GM21367 (cell line): ENCODE measurements at regions not wholly inside any gene's neighbourhood (a gene's known extent, or its start where the extent isn't known, plus 50 kb on each side); places are given as distances from the start of the nearest gene placed in this dataset.
"Not testable (repeated sequence)": the region's sequence is repeated elsewhere in the genome, so short reads cannot be mapped to it uniquely, and the experiment has no call there.

Experiments used
- ATAC-seq: cut with Tn5 transposase; IDR thresholded peaks from one replicate; pipeline ENCODE4 v1.9.1; 2021; ENCODE audit not compliant: unreplicated experiment

DNA sequence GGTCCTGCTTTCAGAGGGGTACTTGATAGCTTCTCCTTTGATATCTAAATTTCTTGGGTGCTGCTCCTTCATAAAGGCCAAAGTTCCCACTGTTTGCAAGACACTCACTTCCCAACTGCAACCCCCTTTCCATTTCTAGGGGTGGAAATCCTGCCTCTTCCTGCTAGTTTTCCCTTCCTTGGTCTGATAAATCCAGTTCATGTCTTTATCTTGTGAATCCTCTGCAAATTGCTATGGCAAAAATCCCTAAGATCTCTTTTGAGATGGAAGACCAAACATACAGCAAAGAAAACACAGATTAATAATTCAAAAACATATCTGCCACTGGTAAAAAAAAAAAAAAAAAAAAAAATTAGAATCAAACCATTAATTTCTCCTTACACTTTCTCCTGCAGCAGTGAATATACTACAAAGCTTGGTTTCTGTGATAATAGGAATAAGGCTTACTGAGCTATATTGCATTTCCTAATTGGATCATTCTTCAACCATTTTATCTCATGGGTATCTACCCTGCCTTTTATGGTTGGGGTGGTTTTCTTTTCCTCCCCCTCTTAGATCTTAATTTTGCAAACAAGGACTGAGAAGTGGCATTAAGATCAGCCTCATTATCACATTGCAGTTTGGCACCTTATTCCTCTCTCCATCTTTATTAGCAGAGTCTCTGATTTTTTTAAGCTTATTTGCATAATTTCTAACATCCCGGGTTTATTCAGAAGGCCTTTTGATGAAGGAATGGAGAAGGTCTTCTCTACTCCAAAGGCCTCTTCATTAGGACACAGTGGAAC is 439.1 kb downstream of the XYLT1 start:
- ATAC-seq, result no peak

DNA sequence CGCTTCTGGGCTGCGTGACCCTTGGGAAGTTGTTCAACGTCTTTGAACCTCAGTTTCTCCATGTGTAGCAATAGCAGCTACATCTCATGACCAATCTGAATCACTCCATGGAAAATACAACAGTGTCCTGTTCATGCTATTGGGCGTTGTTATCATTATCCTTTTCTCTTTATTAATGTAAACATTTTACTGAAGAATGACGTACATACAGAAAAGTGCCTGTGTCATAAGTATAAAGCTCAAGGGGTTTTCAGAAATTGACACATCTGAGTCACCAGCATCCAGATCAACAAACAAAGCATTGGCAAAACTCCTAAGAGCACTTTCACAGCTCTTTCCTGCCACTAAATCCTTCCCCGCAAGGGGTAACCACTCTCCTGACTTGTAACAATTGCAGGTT is 438.4 kb downstream of the XYLT1 start:
- no peak for ATAC-seq

DNA sequence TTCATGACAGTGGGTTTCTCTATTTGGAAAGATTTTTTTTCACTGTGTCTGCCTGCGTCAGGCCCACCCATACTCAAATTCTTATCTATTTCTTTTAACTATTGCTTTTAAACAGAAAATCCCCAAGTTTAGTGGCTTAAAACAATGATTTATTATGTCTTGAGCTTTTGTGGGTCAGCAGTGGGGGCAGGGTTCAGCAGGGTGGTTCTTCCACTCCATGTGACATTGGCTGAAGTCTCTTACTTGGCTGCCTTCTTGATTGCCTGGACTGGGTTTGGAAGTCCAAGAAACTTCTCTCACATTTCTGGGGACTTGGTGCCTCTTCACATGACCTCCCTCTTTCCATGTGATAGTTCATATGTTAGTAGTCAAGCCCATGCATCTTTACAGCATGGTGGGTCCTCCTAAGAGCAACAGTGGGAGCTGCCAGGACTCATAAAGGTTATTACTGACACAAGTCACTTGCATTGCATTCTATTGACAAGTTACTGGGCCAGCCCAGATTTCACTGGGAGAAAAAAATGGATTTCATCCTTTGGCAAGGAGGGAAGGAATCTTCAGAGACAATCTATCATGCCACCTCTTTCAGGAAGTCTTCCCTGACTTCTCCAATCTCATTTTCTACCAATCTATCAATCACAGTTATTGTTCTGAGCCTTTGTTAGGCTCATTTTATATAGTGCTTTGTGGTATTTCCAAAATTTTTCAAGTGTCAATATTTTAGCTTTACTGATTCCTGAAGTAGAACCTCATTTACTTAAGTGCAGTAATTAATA is 436.1 kb downstream of the XYLT1 start:
- no peak for ATAC-seq

DNA sequence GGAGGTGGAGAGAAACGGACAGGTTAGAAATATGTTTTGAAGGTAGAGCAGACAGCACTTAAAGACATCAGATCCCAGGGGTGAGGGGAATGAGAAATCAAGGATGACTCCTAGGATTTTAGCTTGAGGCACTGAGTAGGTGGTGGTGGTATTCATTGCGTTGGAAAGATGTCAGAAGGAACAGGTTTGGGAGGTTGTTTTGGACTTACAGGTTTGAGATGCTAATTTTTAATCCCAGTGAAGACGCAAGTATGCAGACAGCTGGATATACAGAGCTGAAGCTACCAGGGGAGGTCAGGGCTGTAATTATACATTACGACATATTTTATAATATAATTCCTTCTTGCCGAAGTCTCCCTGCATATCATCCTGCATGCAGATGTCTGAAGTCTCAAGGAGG is 433.3 kb downstream of the XYLT1 start:
- ATAC-seq, result no peak

DNA sequence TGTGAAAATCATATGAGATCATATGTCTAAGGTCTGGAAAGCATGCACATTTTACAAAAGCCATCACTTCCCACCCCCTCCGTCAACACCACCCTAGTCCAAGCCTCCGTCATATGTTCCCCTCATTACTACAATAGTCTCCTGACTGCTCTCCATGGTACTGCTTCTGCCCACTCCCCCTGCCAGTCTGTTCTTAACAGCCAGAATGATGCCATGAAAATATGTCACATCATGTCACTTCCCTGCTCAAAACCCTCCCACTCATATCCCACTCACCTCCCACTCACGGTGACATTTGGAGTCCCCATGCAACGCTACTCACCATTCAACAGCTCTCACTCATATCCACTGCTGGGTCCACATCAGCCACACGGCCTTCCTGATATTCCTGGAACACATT is 432.3 kb downstream of the XYLT1 start:
- no peak for ATAC-seq

DNA sequence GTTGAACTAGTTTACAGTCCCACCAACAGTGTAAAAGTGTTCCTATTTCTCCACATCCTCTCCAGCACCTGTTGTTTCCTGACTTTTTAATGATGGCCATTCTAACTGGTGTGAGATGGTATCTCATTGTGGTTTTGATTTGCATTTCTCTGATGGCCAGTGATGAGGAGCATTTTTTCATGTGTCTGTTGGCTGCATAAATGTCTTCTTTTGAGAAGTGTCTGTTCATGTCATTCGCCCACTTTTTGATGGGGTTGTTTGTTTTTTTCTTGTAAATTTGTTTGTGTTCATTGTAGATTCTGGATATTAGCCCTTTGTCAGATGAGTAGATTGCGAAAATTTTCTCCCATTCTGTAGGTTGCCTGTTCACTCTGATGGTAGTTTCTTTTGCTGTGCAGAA is 421.7 kb downstream of the XYLT1 start:
- not testable (repeated sequence) for ATAC-seq

DNA sequence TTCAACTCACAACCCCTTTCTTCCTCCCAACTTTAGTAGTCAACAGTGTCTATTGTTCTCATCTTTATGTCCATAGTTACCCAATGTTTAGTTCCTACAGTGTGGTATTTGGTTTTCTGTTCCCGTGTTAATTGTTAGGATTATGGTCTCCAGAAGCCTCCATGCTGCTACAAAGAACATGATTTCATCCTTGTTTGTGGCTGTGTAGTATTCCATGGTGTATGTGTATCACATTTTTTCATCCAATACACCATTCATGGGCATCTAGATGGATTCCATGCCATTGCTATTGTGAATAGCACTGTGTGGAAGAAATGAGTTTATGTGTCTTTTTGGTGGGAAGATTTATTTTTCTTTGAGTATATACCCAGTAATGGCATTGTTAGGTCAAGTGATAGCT is 420.3 kb downstream of the XYLT1 start:
- no peak for ATAC-seq
